VCaP (cell line): ENCODE measurements at regions not wholly inside any gene's neighbourhood (a gene's known extent, or its start where the extent isn't known, plus 50 kb on each side); places are given as distances from the start of the nearest gene placed in this dataset.

Experiments
- H3K27ac ChIP-seq: fragments of 450-650 bp; 2 replicates; pipeline ENCODE4 v1.5.1; 2017
- CTCF ChIP-seq: fragments of 450-650 bp; conservative IDR thresholded peaks from 2 replicates; pipeline ENCODE4 v1.5.1; 2017; ENCODE audit warnings: mild to moderate bottlenecking, moderate library complexity

GRCh38 chr2:205908212-205909183, 177.5 kb downstream of the INO80D start:
- TF ChIP-seq CTCF = no peak
- H3K27ac ChIP-seq = peak overlapping the region; percentile 94

- peak overlapping the region; percentile 94 for H3K27ac ChIP-seq
- TF ChIP-seq CTCF = no peak
Observed at GRCh38 chr2:205906419-205906818, 179.6 kb downstream of the INO80D start.

- TF ChIP-seq CTCF = no peak
- H3K27ac ChIP-seq = no peak overlapping the region
Observed at GRCh38 chr2:205905576-205905975, 180.4 kb downstream of the INO80D start.

- TF ChIP-seq CTCF = no peak
- H3K27ac ChIP-seq = no peak overlapping the region
Observed at GRCh38 chr2:205904873-205905272, 181.1 kb downstream of the INO80D start.

- peak; percentile 53; the same call in 1 of the 2 replicates for TF ChIP-seq CTCF
Observed at GRCh38 chr2:205903549-205904129, 182.3 kb downstream of the INO80D start.

GRCh38 chr2:205902900-205903237, 183.1 kb downstream of the INO80D start:
- TF ChIP-seq CTCF = no peak
- H3K27ac ChIP-seq = peak overlapping the region; percentile 70

More at GRCh38 chr2:205903549-205904129, 182.3 kb downstream of the INO80D start:
- H3K27ac ChIP-seq = peak overlapping the region; percentile 70

- no peak for TF ChIP-seq CTCF
Observed at GRCh38 chr2:205902041-205902899, 183.7 kb downstream of the INO80D start.

More at GRCh38 chr2:205902041-205902899, 183.7 kb downstream of the INO80D start:
- H3K27ac ChIP-seq = peak overlapping the region; percentile 70
